Choroid plexus epithelial cell (primary cell): ENCODE measurements at regions not wholly inside any gene's neighbourhood (a gene's known extent, or its start where the extent isn't known, plus 50 kb on each side); places are given as distances from the start of the nearest gene placed in this dataset.

Experiments
- DNase-seq: peaks from one replicate; pipeline ENCODE4 v3.0.0-alpha.2; 2010; ENCODE audit warnings: low read depth
- H3K4me3 ChIP-seq: 2 replicates; pipeline ENCODE4 v1.5.1; 2011; ENCODE audit warnings: low read depth, mild to moderate bottlenecking, control low read depth, low read length, moderate library complexity
- CTCF ChIP-seq: conservative IDR thresholded peaks from 2 replicates; pipeline ENCODE4 v1.5.1; 2011; ENCODE audit warnings: low read depth, mild to moderate bottlenecking, control low read depth, inconsistent platforms, low read length, moderate library complexity

GRCh38 chr1:209023790-209024189 is 559.7 kb upstream of the CAMK1G start:
- no peak for DNase-seq
- TF ChIP-seq CTCF = no peak
- H3K4me3 ChIP-seq = no peak overlapping the region

GRCh38 chr1:209029737-209030136 is 553.8 kb upstream of the CAMK1G start:
- no peak overlapping the region for H3K4me3 ChIP-seq
- no peak for DNase-seq
- no peak for TF ChIP-seq CTCF

GRCh38 chr1:209030454-209031167 is 552.9 kb upstream of the CAMK1G start:
- no peak for TF ChIP-seq CTCF
- no peak overlapping the region for H3K4me3 ChIP-seq
- no peak for DNase-seq

GRCh38 chr1:209037064-209037463 is 546.5 kb upstream of the CAMK1G start:
- H3K4me3 ChIP-seq = no peak overlapping the region
- no peak for TF ChIP-seq CTCF
- no peak for DNase-seq

- no peak overlapping the region for H3K4me3 ChIP-seq
- no peak for DNase-seq
- no peak for TF ChIP-seq CTCF
Measured at GRCh38 chr1:209038316-209038715, 545.2 kb upstream of the CAMK1G start.

GRCh38 chr1:209038735-209039134 is 544.8 kb upstream of the CAMK1G start:
- no peak overlapping the region for H3K4me3 ChIP-seq
- DNase-seq = no peak
- no peak for TF ChIP-seq CTCF

- no peak for DNase-seq
- TF ChIP-seq CTCF = no peak
Measured at GRCh38 chr1:209040351-209040750, 543.2 kb upstream of the CAMK1G start.

More at GRCh38 chr1:209040351-209040750, 543.2 kb upstream of the CAMK1G start:
- H3K4me3 ChIP-seq = no peak overlapping the region
